Dendritic cell treated with granulocyte-macrophage colony-stimulating factor and Interleukin-4, amounts not matched to agents 40 ng/mL and 50 ng/mL, for 4 days (primary cell): ENCODE measurements at regions not wholly inside any gene's neighbourhood (a gene's known extent, or its start where the extent isn't known, plus 50 kb on each side); places are given as distances from the start of the nearest gene placed in this dataset.

Experiments
- H3K27ac Mint-ChIP-seq: one replicate; pipeline ENCODE4 v1.8.0; 2022; ENCODE audit warnings: mild to moderate bottlenecking, mixed read lengths
- H3K27me3 Mint-ChIP-seq: one replicate; pipeline ENCODE4 v1.8.0; 2022; ENCODE audit warnings: mild to moderate bottlenecking, mixed read lengths
- H3K36me3 Mint-ChIP-seq: one replicate; pipeline ENCODE4 v1.8.0; 2022; ENCODE audit warnings: low read depth, mixed read lengths
- H3K4me1 Mint-ChIP-seq: one replicate; pipeline ENCODE4 v1.8.0; 2022; ENCODE audit warnings: low read depth, mixed read lengths
- H3K4me3 Mint-ChIP-seq: one replicate; pipeline ENCODE4 v1.8.0; 2022; ENCODE audit warnings: mild to moderate bottlenecking, moderate library complexity, mixed read lengths
- H3K9me3 Mint-ChIP-seq: one replicate; pipeline ENCODE4 v1.8.0; 2022; ENCODE audit warnings: mixed read lengths
- intact Hi-C: fragments of 100-400 bp; cut with micrococcal nuclease; formaldehyde crosslinking; loops from one replicate; pipeline ENCODE4 v1.15.0; 2022

- no peaks in the 10 kb centered on the region for H3K36me3 Mint-ChIP-seq
- H3K4me1 Mint-ChIP-seq, result peaks cover 5% of the 10 kb centered on the region
- H3K4me3 Mint-ChIP-seq, result no peak overlapping the region
- H3K27me3 Mint-ChIP-seq, result peaks cover 30% of the 10 kb centered on the region
- intact Hi-C loops, result no loop called here
- H3K9me3 Mint-ChIP-seq, result no peaks in the 10 kb centered on the region
- H3K27ac Mint-ChIP-seq, result no peak overlapping the region
Observed at GRCh38 chr9:16155878-16156277, 603.0 kb downstream of the CCDC171 start.

- intact Hi-C loops, result no loop called here
- H3K9me3 Mint-ChIP-seq, result peaks cover 4% of the 10 kb centered on the region
- H3K27me3 Mint-ChIP-seq, result peaks cover 29% of the 10 kb centered on the region
- peaks cover 5% of the 10 kb centered on the region for H3K4me1 Mint-ChIP-seq
- no peak overlapping the region for H3K4me3 Mint-ChIP-seq
- no peak overlapping the region for H3K27ac Mint-ChIP-seq
- no peaks in the 10 kb centered on the region for H3K36me3 Mint-ChIP-seq
Observed at GRCh38 chr9:16157216-16157615, 604.4 kb downstream of the CCDC171 start.

DNA sequence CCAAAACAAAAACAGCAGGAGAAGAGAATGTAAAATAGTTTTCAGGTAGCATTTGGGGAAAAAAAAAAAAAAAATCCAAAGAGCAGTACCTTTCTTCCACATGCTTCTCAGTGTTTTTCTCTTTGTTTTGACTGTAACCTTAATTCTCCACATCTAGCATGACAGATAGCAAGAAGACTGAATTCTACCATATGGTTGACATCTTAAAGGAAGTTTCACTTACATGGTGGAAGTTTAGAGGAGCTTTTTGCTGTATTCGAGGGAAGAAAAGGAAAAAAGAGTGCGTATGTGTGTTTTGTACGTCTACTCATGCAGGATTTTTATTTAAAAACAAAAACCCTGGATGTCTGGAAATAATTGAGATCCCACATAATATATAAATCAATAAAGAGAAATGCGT lies 604.8 kb downstream of the CCDC171 start:
- no peaks in the 10 kb centered on the region for H3K36me3 Mint-ChIP-seq
- H3K27me3 Mint-ChIP-seq, result peaks cover 28% of the 10 kb centered on the region
- H3K4me1 Mint-ChIP-seq, result peaks cover 5% of the 10 kb centered on the region
- intact Hi-C loops, result no loop called here
- no peak overlapping the region for H3K4me3 Mint-ChIP-seq
- H3K9me3 Mint-ChIP-seq, result peaks cover 8% of the 10 kb centered on the region
- no peak overlapping the region for H3K27ac Mint-ChIP-seq

- H3K27me3 Mint-ChIP-seq, result peaks cover 25% of the 10 kb centered on the region
- intact Hi-C loops, result no loop called here
- no peak overlapping the region for H3K4me3 Mint-ChIP-seq
- H3K27ac Mint-ChIP-seq, result no peak overlapping the region
- peaks cover 13% of the 10 kb centered on the region for H3K9me3 Mint-ChIP-seq
- peaks cover 5% of the 10 kb centered on the region for H3K4me1 Mint-ChIP-seq
- H3K36me3 Mint-ChIP-seq, result no peaks in the 10 kb centered on the region
Observed at GRCh38 chr9:16158093-16158492, 605.2 kb downstream of the CCDC171 start.

- Mint-ChIP-seq H3K27me3 (no peaks in the 10 kb centered on the region), H3K4me1 (no peaks in the 10 kb centered on the region), H3K9me3 (peaks cover 24% of the 10 kb centered on the region), H3K4me3 (no peak overlapping the region), H3K27ac (no peak overlapping the region), H3K36me3 (no peaks in the 10 kb centered on the region)
- intact Hi-C loops, result no loop called here
Observed at GRCh38 chr9:16161483-16161882, 608.6 kb downstream of the CCDC171 start.

DNA sequence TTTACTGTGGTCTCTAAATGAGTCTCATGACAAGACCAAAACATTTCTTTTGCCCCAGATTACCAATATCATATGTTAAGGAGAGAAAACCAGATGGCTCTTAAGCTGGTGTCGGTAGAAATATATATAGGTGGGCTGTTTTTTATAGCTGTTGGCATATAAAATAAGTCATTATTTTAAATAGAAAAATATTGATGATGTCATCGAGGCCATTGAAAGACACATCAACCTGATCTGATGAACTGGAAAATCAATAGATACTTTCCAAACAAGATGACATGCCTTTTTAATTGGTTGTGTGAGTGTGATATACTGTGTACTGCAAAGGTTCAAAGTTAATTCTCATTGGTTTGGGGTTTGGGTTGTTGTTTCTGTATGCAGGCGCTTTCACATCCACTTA lies 617.3 kb downstream of the CCDC171 start:
- Mint-ChIP-seq H3K27ac (no peak overlapping the region), H3K4me3 (no peak overlapping the region), H3K36me3 (no peaks in the 10 kb centered on the region)

GRCh38 chr9:16171911-16172310 lies 619.1 kb downstream of the CCDC171 start:
- Mint-ChIP-seq H3K9me3 (no peaks in the 10 kb centered on the region), H3K27ac (no peak overlapping the region), H3K36me3 (no peaks in the 10 kb centered on the region), H3K27me3 (peaks cover 1% of the 10 kb centered on the region), H3K4me1 (no peaks in the 10 kb centered on the region), H3K4me3 (no peak overlapping the region)
- intact Hi-C loops, result no loop called here

More for the DNA sequence above, 617.3 kb downstream of the CCDC171 start:
- no peaks in the 10 kb centered on the region for H3K4me1 Mint-ChIP-seq
- no peaks in the 10 kb centered on the region for H3K27me3 Mint-ChIP-seq
- H3K9me3 Mint-ChIP-seq, result no peaks in the 10 kb centered on the region
- intact Hi-C loops, result no loop called here

- no peaks in the 10 kb centered on the region for H3K36me3 Mint-ChIP-seq
- H3K27me3 Mint-ChIP-seq, result peaks cover 1% of the 10 kb centered on the region
- H3K4me3 Mint-ChIP-seq, result no peak overlapping the region
- intact Hi-C loops, result no loop called here
- H3K27ac Mint-ChIP-seq, result no peak overlapping the region
- H3K4me1 Mint-ChIP-seq, result no peaks in the 10 kb centered on the region
- H3K9me3 Mint-ChIP-seq, result no peaks in the 10 kb centered on the region
Observed at GRCh38 chr9:16172796-16173195, 620.0 kb downstream of the CCDC171 start.

DNA sequence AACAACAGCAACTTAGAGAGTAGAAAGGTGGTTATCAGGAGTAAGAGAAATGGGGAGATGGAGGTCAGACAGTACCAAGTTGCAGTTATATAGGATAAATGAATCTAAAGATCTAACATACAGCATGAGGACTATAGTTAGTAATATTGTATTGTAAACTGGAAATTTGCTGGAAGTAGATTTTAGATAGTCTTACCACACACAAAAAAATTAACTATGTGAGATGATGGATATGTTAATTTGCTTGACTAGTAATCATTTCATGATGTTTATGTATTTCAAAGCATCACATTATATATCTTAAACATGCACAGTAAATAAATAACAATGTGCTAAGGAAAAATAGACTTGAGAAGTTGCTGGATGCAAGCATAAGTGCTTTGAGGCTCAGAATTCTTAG lies 622.1 kb downstream of the CCDC171 start:
- Mint-ChIP-seq H3K4me3 (no peak overlapping the region), H3K27ac (no peak overlapping the region), H3K27me3 (peaks cover 1% of the 10 kb centered on the region), H3K4me1 (no peaks in the 10 kb centered on the region), H3K9me3 (no peaks in the 10 kb centered on the region), H3K36me3 (no peaks in the 10 kb centered on the region)
- intact Hi-C loops, result no loop called here

DNA sequence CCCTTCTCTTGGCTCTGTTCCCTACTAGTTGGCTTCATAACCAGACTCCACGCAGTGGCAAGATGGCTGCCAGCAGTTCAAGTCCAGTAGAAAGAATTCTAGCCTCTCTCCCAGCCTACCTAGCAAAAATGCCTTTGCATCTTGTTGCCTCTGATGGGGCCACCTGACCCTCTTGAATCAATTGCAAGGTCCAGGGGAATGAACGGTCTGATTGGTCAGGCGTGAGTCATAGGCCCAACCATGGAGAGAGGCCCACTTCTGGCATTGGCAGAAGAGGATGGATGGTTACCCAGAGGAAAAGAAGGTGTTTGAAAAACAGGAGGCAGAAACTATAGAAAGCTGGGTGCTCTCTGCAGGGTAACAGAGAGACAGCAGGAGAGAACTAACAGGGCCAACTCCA lies 622.6 kb downstream of the CCDC171 start:
- Mint-ChIP-seq H3K4me1 (no peaks in the 10 kb centered on the region), H3K27me3 (peaks cover 1% of the 10 kb centered on the region), H3K4me3 (no peak overlapping the region), H3K9me3 (no peaks in the 10 kb centered on the region), H3K36me3 (no peaks in the 10 kb centered on the region), H3K27ac (no peak overlapping the region)
- intact Hi-C loops, result no loop called here

- intact Hi-C loops, result no loop called here
- H3K27ac Mint-ChIP-seq, result no peak overlapping the region
- H3K4me3 Mint-ChIP-seq, result no peak overlapping the region
- H3K4me1 Mint-ChIP-seq, result no peaks in the 10 kb centered on the region
- no peaks in the 10 kb centered on the region for H3K36me3 Mint-ChIP-seq
- H3K27me3 Mint-ChIP-seq, result peaks cover 1% of the 10 kb centered on the region
- H3K9me3 Mint-ChIP-seq, result no peaks in the 10 kb centered on the region
Observed at GRCh38 chr9:16178294-16178693, 625.5 kb downstream of the CCDC171 start.

- Mint-ChIP-seq H3K27ac (no peak overlapping the region), H3K36me3 (no peaks in the 10 kb centered on the region), H3K27me3 (peaks cover 1% of the 10 kb centered on the region), H3K4me3 (no peak overlapping the region), H3K4me1 (no peaks in the 10 kb centered on the region), H3K9me3 (no peaks in the 10 kb centered on the region)
- intact Hi-C loops, result no loop called here
Observed at GRCh38 chr9:16179566-16179965, 626.7 kb downstream of the CCDC171 start.

- Mint-ChIP-seq H3K4me1 (no peaks in the 10 kb centered on the region), H3K36me3 (no peaks in the 10 kb centered on the region), H3K27me3 (peaks cover 1% of the 10 kb centered on the region), H3K27ac (no peak overlapping the region), H3K4me3 (no peak overlapping the region), H3K9me3 (no peaks in the 10 kb centered on the region)
- intact Hi-C loops, result no loop called here
Observed at GRCh38 chr9:16180091-16180490, 627.2 kb downstream of the CCDC171 start.

DNA sequence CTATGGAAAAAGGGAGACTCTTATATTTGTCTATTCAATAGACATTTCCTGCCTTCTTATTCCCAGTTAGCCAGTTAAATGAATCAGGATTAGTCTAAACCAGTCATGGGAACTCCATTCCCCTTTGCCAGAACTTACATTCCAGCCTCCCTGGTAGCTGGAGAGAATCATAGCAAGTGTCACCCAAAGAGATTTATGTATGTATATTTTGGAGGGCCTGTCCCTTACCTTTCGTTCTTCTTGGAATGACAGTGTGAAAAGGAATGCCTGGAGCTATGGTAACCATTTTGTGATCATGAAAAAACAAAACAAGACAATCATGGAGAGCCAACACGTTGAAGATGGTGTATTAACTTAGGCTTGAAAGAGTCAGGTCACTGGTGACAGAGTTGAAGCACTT lies 627.7 kb downstream of the CCDC171 start:
- H3K4me1 Mint-ChIP-seq, result no peaks in the 10 kb centered on the region
- intact Hi-C loops, result no loop called here
- no peaks in the 10 kb centered on the region for H3K36me3 Mint-ChIP-seq
- H3K27me3 Mint-ChIP-seq, result no peaks in the 10 kb centered on the region
- no peak overlapping the region for H3K4me3 Mint-ChIP-seq
- no peak overlapping the region for H3K27ac Mint-ChIP-seq
- no peaks in the 10 kb centered on the region for H3K9me3 Mint-ChIP-seq

DNA sequence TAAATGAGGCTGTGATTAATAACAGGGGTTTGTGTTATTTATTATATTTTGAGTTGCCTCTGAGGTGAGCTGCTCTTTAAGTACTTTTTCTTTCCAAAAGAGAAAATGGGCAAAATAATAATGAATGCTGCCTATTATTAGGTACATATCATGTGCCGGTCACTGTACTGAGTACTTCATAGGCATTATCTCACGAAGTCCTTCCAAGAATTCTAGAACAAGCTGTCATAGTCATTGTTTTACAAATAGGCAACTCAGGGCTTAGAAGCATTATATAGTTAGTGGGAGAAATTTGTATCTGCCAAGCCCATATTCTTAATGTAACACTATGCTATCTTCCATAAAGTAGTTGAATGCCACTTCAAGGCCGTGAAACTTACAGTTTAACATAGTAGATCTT lies 628.7 kb downstream of the CCDC171 start:
- no peaks in the 10 kb centered on the region for H3K4me1 Mint-ChIP-seq
- no peak overlapping the region for H3K4me3 Mint-ChIP-seq
- intact Hi-C loops, result no loop called here
- H3K9me3 Mint-ChIP-seq, result no peaks in the 10 kb centered on the region
- no peak overlapping the region for H3K27ac Mint-ChIP-seq
- H3K27me3 Mint-ChIP-seq, result no peaks in the 10 kb centered on the region
- no peaks in the 10 kb centered on the region for H3K36me3 Mint-ChIP-seq
